Neural crest cell (in vitro differentiated cells): ENCODE measurements at regions not wholly inside any gene's neighbourhood (a gene's known extent, or its start where the extent isn't known, plus 50 kb on each side); places are given as distances from the start of the nearest gene placed in this dataset.

Experiments used
- DNase-seq: peaks from one replicate; pipeline ENCODE4 v3.0.0; 2021; ENCODE audit warnings: low read depth, mixed read lengths, low spot score
- H3K27ac Mint-ChIP-seq: one replicate; pipeline ENCODE4 v1.8.0; 2021; ENCODE audit warnings: mild to moderate bottlenecking, mixed read lengths; ENCODE audit not compliant: unreplicated experiment
- H3K27me3 Mint-ChIP-seq: 2 replicates; pipeline ENCODE4 v1.8.0; 2021; ENCODE audit warnings: low read depth, mild to moderate bottlenecking, mixed read lengths
- H3K36me3 Mint-ChIP-seq: 2 replicates; pipeline ENCODE4 v1.8.0; 2021; ENCODE audit warnings: low read depth, mild to moderate bottlenecking, mixed read lengths
- H3K4me1 Mint-ChIP-seq: 2 replicates; pipeline ENCODE4 v1.8.0; 2021; ENCODE audit warnings: mixed read lengths
- H3K4me3 Mint-ChIP-seq: one replicate; pipeline ENCODE4 v1.8.0; 2021; ENCODE audit warnings: mild to moderate bottlenecking, mixed read lengths
- H3K9me3 Mint-ChIP-seq: 2 replicates; pipeline ENCODE4 v1.8.0; 2021; ENCODE audit warnings: mixed read lengths
- TF ChIP-seq, protein P1 (sequence below): fragments of 200-600 bp; sonication (generic); conservative IDR thresholded peaks from 2 replicates; pipeline ENCODE4 v1.5.0; 2021; ENCODE audit warnings: antibody characterized with exemption, mild to moderate bottlenecking

DNA sequence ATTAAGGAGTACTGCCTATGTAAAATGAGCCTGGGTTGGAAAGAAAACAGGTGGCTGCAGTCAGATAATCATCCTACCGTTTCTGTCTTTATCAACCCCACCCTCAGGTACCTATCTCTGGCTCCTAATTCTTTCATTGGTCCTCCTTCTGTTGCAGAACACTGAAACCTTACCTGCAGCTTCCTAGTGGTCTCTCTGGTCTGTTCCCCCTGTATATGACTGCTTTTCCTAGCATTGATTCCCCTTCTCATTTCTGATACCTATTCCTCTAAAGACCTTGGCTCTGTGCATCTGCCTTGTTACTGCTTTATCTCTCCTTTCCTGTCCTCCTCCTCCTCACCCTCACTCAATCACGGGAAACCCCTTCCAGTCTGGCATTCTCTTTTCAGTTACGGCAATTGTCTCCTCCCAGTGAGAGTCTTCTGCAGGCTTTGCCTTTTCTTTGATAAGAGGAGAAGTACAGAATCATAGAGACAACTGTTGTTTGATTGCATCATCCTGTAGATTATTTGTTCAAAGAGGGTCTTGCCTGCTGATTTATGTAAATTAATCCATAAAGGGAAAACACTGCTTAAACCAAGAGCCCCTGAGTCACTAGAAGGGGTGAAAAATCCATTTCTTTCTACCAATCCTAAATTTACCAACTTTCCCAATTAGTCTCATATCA, 301.2 kb downstream of the AASDHPPT start:
- peaks cover 3% of the 10 kb centered on the region for H3K9me3 Mint-ChIP-seq
- H3K36me3 Mint-ChIP-seq: no peaks in the 10 kb centered on the region
- no peak for DNase-seq
- no peak overlapping the region for H3K4me3 Mint-ChIP-seq
- H3K27me3 Mint-ChIP-seq: no peaks in the 10 kb centered on the region
- TF ChIP-seq, protein P1, sequence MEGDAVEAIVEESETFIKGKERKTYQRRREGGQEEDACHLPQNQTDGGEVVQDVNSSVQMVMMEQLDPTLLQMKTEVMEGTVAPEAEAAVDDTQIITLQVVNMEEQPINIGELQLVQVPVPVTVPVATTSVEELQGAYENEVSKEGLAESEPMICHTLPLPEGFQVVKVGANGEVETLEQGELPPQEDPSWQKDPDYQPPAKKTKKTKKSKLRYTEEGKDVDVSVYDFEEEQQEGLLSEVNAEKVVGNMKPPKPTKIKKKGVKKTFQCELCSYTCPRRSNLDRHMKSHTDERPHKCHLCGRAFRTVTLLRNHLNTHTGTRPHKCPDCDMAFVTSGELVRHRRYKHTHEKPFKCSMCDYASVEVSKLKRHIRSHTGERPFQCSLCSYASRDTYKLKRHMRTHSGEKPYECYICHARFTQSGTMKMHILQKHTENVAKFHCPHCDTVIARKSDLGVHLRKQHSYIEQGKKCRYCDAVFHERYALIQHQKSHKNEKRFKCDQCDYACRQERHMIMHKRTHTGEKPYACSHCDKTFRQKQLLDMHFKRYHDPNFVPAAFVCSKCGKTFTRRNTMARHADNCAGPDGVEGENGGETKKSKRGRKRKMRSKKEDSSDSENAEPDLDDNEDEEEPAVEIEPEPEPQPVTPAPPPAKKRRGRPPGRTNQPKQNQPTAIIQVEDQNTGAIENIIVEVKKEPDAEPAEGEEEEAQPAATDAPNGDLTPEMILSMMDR: no peak
- H3K27ac Mint-ChIP-seq: no peak overlapping the region
- peaks cover under 1% of the 10 kb centered on the region for H3K4me1 Mint-ChIP-seq

DNA sequence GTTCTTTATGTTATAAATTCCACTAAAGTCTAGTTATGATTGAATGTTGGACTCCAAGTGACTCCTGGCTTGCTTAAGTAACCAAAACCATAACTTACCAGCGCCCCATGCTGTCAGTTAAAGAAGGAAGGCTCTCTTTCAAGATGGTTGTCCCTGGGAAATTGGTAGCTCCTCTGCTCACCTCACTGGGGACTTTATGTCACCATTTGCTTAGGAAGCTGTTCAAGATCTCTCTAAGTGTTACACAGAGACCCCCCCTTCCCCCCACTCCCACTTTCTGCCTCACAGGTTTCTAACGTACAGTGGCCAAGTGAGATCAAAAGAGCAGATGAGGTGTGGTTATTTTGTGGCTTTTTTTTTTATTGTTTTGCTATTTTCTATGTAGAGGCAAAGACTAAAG, 301.8 kb downstream of the AASDHPPT start:
- H3K4me3 Mint-ChIP-seq: no peak overlapping the region
- no peaks in the 10 kb centered on the region for H3K36me3 Mint-ChIP-seq
- DNase-seq: no peak
- peaks cover 6% of the 10 kb centered on the region for H3K4me1 Mint-ChIP-seq
- TF ChIP-seq, protein P1: no peak
- peaks cover 3% of the 10 kb centered on the region for H3K9me3 Mint-ChIP-seq
- H3K27ac Mint-ChIP-seq: no peak overlapping the region
- no peaks in the 10 kb centered on the region for H3K27me3 Mint-ChIP-seq

DNA sequence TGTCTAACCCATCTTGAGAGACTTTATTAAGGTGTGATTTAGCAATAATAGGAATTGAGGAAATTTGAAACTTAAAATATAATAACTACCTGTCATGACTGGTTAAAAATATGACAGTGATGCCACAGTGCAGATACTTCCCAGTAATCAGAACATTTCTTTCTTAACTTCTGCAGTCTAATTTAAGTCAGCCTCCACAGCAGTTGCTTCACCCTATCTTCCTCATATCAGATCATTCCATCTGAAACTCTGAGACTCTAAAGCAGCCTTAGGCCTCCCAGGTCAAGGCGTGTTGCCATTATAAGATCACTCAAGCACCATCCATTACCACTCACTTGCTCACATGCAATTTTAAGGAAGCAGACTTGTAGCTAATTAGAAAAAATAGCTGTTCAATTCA, 302.2 kb downstream of the AASDHPPT start:
- DNase-seq: no peak
- Mint-ChIP-seq H3K27me3 (no peaks in the 10 kb centered on the region), H3K9me3 (peaks cover 3% of the 10 kb centered on the region), H3K4me3 (no peak overlapping the region), H3K4me1 (peaks cover 10% of the 10 kb centered on the region), H3K36me3 (no peaks in the 10 kb centered on the region), H3K27ac (no peak overlapping the region)
- TF ChIP-seq, protein P1: no peak

DNA sequence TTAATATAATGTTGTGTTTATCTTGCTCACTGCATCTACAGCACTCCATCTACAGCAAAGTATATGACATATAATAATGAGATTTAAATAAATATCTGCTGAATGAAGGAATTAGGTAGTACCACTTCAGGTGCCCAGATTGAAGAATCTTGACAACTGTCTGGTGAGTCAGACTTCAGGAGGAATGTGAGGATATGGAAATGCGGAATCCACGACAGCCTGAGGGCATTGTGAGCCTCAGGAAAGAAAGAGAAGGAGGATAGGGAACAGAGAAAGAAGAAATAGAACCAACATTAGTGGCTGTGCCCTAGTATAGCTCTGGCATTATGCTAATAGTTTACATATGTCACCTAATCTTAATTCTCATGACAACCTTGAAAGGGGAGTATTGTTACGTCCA, 304.4 kb downstream of the AASDHPPT start:
- no peaks in the 10 kb centered on the region for H3K27me3 Mint-ChIP-seq
- H3K4me1 Mint-ChIP-seq: peaks cover 17% of the 10 kb centered on the region
- no peak for DNase-seq

DNA sequence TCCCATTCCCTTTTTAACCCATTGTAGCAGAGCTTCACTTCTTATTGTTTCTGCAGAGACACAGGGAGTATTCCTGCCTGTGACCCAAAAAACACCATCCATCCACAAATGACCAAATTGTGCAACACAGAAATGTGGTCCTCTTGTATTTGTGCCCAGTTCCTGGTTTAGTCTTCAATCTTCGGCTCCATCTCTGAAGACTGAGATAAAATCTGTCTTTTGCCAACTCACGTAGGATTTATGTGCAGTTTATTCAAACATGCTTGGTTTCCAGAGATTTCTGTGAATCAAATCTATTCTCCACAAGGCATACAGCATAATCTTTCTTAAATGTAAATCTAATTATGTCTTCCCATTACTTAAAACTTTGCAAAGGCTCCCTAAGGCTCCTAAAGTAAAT, 307.0 kb downstream of the AASDHPPT start:
- Mint-ChIP-seq H3K9me3 (peaks cover 8% of the 10 kb centered on the region), H3K36me3 (peaks cover 3% of the 10 kb centered on the region), H3K27ac (no peak overlapping the region), H3K27me3 (no peaks in the 10 kb centered on the region), H3K4me3 (no peak overlapping the region), H3K4me1 (peaks cover 17% of the 10 kb centered on the region)
- TF ChIP-seq, protein P1: no peak
- DNase-seq: no peak

More for the DNA sequence above, 304.4 kb downstream of the AASDHPPT start:
- Mint-ChIP-seq H3K4me3 (no peak overlapping the region), H3K36me3 (no peaks in the 10 kb centered on the region), H3K27ac (no peak overlapping the region), H3K9me3 (peaks cover 3% of the 10 kb centered on the region)
- TF ChIP-seq, protein P1: no peak
